GM12872 (cell line): ENCODE measurements at regions not wholly inside any gene's neighbourhood (a gene's known extent, or its start where the extent isn't known, plus 50 kb on each side); places are given as distances from the start of the nearest gene placed in this dataset.

ENCODE experiments used
- CTCF ChIP-seq: IDR thresholded peaks from 3 replicates; pipeline ENCODE4 v1.5.1; 2011; ENCODE audit warnings: low read depth, mild to moderate bottlenecking, low read length, moderate library complexity; ENCODE audit not compliant: insufficient read depth

GRCh38 chr2:67662222-67662621 is 265.1 kb downstream of the ETAA1 start:
- TF ChIP-seq CTCF, result no peak

- no peak for TF ChIP-seq CTCF
Observed at GRCh38 chr2:67663776-67664175, 266.6 kb downstream of the ETAA1 start.

DNA sequence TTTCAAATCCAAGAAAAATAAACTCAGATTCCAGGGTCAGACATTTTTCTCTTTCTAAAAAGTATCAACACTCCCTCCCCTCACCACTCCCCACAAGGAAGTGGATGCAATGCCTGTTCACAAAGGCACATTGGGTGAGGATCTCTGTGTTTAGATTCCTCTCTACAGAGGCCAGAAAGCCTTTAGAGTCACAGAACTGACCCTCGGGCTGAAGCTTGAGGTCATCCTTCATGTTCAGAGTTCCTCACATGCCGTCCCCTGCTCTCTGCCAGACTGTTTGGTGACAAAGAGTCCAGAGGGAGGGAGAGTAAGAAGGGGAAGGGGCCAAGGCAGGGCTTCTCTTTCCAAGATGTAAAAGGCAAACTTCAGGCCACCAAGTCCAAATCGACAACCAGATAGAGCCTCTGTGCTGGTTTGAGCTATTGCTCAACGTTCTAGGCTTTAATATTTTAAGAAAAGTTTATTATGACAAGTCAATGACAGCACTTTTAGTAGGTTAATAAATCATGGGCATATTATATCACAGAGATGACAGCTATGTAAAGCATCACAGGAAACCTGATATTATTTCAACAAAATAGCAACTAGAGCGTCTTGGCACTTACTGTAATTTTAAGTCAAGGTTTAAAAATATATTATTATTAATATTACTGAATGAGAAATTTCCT is 269.4 kb downstream of the ETAA1 start:
- TF ChIP-seq CTCF, result no peak

DNA sequence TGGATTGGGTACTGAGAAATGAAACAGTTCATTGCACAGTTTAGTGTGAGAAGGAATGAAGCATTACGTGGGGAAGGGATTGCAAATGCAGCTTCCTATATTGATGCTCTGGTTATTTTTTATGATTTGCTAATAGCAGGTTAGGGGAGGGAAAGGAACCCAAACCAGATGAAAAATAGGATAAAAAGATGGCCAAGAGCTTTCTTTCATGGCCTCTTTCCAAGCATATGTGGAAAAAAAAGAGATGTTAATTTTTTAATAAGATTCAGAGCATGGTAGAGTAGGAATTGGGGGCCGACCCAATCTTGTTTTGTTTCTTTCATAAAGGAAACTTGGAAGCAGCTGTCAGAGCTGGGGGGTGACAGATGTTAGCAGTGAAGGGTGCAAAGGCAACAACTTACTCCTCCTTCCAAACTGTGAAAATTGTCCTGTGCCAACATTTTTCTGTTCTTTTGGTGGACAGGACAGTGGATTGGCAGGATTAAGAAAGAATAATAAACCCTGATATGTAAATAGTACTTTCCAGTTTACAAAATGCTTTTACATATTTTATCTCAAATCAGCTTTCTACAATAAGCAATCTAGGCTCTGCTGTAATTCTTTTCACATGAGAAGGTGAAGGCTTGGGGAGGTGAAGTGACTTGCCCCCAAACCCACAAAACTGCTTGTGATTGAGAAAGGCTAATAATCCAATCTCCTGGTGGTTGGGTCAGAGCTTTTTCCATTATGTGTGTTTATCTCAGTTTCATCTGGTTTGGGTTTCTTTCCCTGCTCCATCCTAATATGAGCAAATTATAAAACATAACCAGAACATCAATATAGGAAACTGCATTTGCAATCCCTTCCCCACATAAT is 270.1 kb downstream of the ETAA1 start:
- no peak for TF ChIP-seq CTCF

- no peak for TF ChIP-seq CTCF
Observed at GRCh38 chr2:67668538-67668937, 271.4 kb downstream of the ETAA1 start.

GRCh38 chr2:67669168-67669567 is 272.0 kb downstream of the ETAA1 start:
- no peak for TF ChIP-seq CTCF

- TF ChIP-seq CTCF, result no peak
Observed at GRCh38 chr2:67669766-67670165, 272.6 kb downstream of the ETAA1 start.
